ENCODE measurements at regions not wholly inside any gene's neighbourhood (a gene's known extent, or its start where the extent isn't known, plus 50 kb on each side); places are given as distances from the start of the nearest gene placed in this dataset.

GRCh38 chr2:182553483-182553882 lies 126.6 kb upstream of the PDE1A start:
- H3K9me3 ChIP-seq (ENCODE audit: insufficient read depth, low read length, severe bottlenecking) = no peaks in the 10 kb centered on the region
- no peaks in the 10 kb centered on the region for H3K27me3 ChIP-seq (ENCODE audit: insufficient read depth, low read length, poor library complexity)
- no peak overlapping the region for H3K4me3 ChIP-seq (ENCODE audit: low read depth in 1 of 2, low read length in 2 of 2)
- H3K4me2 ChIP-seq (ENCODE audit: insufficient read depth, low read length) = no peak overlapping the region
- ATAC-seq (ENCODE audit: insufficient read depth, low read depth) = no peak
- H3K79me2 ChIP-seq (ENCODE audit: insufficient read depth, low read length) = no peaks in the 10 kb centered on the region
- H3K27ac ChIP-seq (ENCODE audit: low read length) = no peak overlapping the region
- no peak for DNase-seq
- no peak overlapping the region for H2AFZ ChIP-seq (ENCODE audit: low read depth, low read length)
- H3K36me3 ChIP-seq (ENCODE audit: insufficient read depth, low read length) = no peaks in the 10 kb centered on the region
- H3K9ac ChIP-seq (ENCODE audit: low read depth, low read length) = no peak overlapping the region
- H3K4me1 ChIP-seq (ENCODE audit: insufficient read depth, low read length) = no peaks in the 10 kb centered on the region
- no peaks in the 10 kb centered on the region for H4K20me1 ChIP-seq (ENCODE audit: insufficient read depth, low read length)
- TF ChIP-seq CTCF (IDR thresholded peaks at IDR 0.05; ENCODE audit: borderline replicate concordance, extremely low read depth, low read length, poor library complexity, severe bottlenecking) (no peak), EZH2 (IDR thresholded peaks at IDR 0.05; ENCODE audit: borderline replicate concordance, low read depth, low read length, severe bottlenecking) (no peak)

DNA sequence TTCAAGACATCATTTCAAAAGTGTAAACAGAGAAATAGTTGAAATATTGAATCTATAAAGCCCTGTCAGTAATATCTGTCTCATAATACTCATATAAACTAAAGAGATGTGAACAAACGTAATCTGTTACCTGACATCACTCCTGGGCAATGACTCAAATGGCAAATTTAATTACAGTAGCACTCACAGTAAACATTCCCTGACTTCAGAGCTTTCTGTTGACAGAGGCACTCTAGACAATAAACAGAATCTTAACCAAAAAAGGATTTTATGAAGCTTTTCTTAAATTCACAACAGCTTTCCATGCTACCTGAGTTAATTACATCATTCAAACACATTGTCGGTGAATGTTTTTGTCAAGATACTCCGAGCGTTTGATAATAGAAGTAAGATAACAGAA lies 128.1 kb upstream of the PDE1A start:
- H3K4me3 ChIP-seq (ENCODE audit: low read depth in 1 of 2, low read length in 2 of 2) = no peak overlapping the region
- H3K27ac ChIP-seq (ENCODE audit: low read length) = no peak overlapping the region
- no peaks in the 10 kb centered on the region for H3K27me3 ChIP-seq (ENCODE audit: insufficient read depth, low read length, poor library complexity)
- H3K79me2 ChIP-seq (ENCODE audit: insufficient read depth, low read length) = no peaks in the 10 kb centered on the region
- H3K4me2 ChIP-seq (ENCODE audit: insufficient read depth, low read length) = no peak overlapping the region
- H3K9me3 ChIP-seq (ENCODE audit: insufficient read depth, low read length, severe bottlenecking) = no peaks in the 10 kb centered on the region
- DNase-seq (no peak), ATAC-seq (ENCODE audit: insufficient read depth, low read depth) (no peak)
- H3K9ac ChIP-seq (ENCODE audit: low read depth, low read length) = no peak overlapping the region
- no peak overlapping the region for H2AFZ ChIP-seq (ENCODE audit: low read depth, low read length)
- no peaks in the 10 kb centered on the region for H4K20me1 ChIP-seq (ENCODE audit: insufficient read depth, low read length)
- H3K4me1 ChIP-seq (ENCODE audit: insufficient read depth, low read length) = no peaks in the 10 kb centered on the region
- TF ChIP-seq EZH2 (IDR thresholded peaks at IDR 0.05; ENCODE audit: borderline replicate concordance, low read depth, low read length, severe bottlenecking) (no peak), CTCF (IDR thresholded peaks at IDR 0.05; ENCODE audit: borderline replicate concordance, extremely low read depth, low read length, poor library complexity, severe bottlenecking) (no peak)
- no peaks in the 10 kb centered on the region for H3K36me3 ChIP-seq (ENCODE audit: insufficient read depth, low read length)

GRCh38 chr2:182558564-182558963 lies 131.7 kb upstream of the PDE1A start:
- Histone ChIP-seq H3K36me3 (ENCODE audit: insufficient read depth, low read length) (no peaks in the 10 kb centered on the region), H3K27ac (ENCODE audit: low read length) (no peak overlapping the region), H3K4me1 (ENCODE audit: insufficient read depth, low read length) (no peaks in the 10 kb centered on the region), H3K9ac (ENCODE audit: low read depth, low read length) (no peak overlapping the region), H3K4me3 (ENCODE audit: low read depth in 1 of 2, low read length in 2 of 2) (no peak overlapping the region), H3K27me3 (ENCODE audit: insufficient read depth, low read length, poor library complexity) (no peaks in the 10 kb centered on the region), H3K9me3 (ENCODE audit: insufficient read depth, low read length, severe bottlenecking) (no peaks in the 10 kb centered on the region), H3K4me2 (ENCODE audit: insufficient read depth, low read length) (no peak overlapping the region), H4K20me1 (ENCODE audit: insufficient read depth, low read length) (no peaks in the 10 kb centered on the region), H3K79me2 (ENCODE audit: insufficient read depth, low read length) (no peaks in the 10 kb centered on the region), H2AFZ (ENCODE audit: low read depth, low read length) (no peak overlapping the region)
- ATAC-seq (ENCODE audit: insufficient read depth, low read depth) (no peak), DNase-seq (no peak)
- TF ChIP-seq CTCF (IDR thresholded peaks at IDR 0.05; ENCODE audit: borderline replicate concordance, extremely low read depth, low read length, poor library complexity, severe bottlenecking) = no peak

GRCh38 chr2:182559623-182560022 lies 132.8 kb upstream of the PDE1A start:
- Histone ChIP-seq H3K4me3 (ENCODE audit: low read depth in 1 of 2, low read length in 2 of 2) (no peak overlapping the region), H3K36me3 (ENCODE audit: insufficient read depth, low read length) (no peaks in the 10 kb centered on the region), H4K20me1 (ENCODE audit: insufficient read depth, low read length) (no peaks in the 10 kb centered on the region), H3K4me1 (ENCODE audit: insufficient read depth, low read length) (no peaks in the 10 kb centered on the region), H3K27me3 (ENCODE audit: insufficient read depth, low read length, poor library complexity) (no peaks in the 10 kb centered on the region), H3K9me3 (ENCODE audit: insufficient read depth, low read length, severe bottlenecking) (no peaks in the 10 kb centered on the region), H3K4me2 (ENCODE audit: insufficient read depth, low read length) (no peak overlapping the region), H3K9ac (ENCODE audit: low read depth, low read length) (no peak overlapping the region), H3K27ac (ENCODE audit: low read length) (no peak overlapping the region), H2AFZ (ENCODE audit: low read depth, low read length) (no peak overlapping the region), H3K79me2 (ENCODE audit: insufficient read depth, low read length) (no peaks in the 10 kb centered on the region)
- no peak for TF ChIP-seq CTCF (IDR thresholded peaks at IDR 0.05; ENCODE audit: borderline replicate concordance, extremely low read depth, low read length, poor library complexity, severe bottlenecking)
- TF ChIP-seq EZH2 (IDR thresholded peaks at IDR 0.05; ENCODE audit: borderline replicate concordance, low read depth, low read length, severe bottlenecking) = no peak
- DNase-seq (no peak), ATAC-seq (ENCODE audit: insufficient read depth, low read depth) (no peak)

Measured in DND-41 (cell line).